ENCODE measurements at regions not wholly inside any gene's neighbourhood (a gene's known extent, or its start where the extent isn't known, plus 50 kb on each side); places are given as distances from the start of the nearest gene placed in this dataset.

DNA sequence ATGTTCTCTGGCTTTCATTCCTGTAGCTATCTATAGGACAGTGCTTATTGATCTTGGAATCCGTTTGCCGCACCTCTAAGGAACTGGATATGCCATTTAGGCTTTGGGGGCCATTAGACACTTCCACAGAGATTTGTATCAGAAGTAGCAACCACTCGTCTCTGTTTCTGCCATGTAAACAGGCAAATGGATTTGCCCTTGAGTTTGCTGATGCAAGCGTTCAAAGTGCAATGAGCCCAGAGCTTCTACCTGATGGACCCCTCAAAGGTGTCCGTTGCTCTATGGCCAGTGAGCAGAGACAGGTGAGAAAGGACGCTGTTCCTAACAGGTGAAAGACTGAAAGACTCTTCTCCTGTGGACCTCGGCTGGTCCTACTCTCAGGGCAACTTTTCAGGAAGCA is 302.9 kb downstream of the ZNF536 start:
- H3F3A ChIP-seq (replicated peaks; ENCODE audit: low read depth) = no peaks in the 10 kb centered on the region
- H4K20me1 ChIP-seq (replicated peaks; ENCODE audit: insufficient read depth) = no peaks in the 10 kb centered on the region
- no peak overlapping the region for H2AFZ ChIP-seq
- H3K4me2 ChIP-seq = no peak overlapping the region
- H3K4me1 ChIP-seq (ENCODE audit: insufficient read depth) = no peaks in the 10 kb centered on the region
- TF ChIP-seq EZH2phosphoT487 (IDR thresholded peaks at IDR 0.05; ENCODE audit: unreplicated experiment) = no peak
- TF ChIP-seq, protein P1, sequence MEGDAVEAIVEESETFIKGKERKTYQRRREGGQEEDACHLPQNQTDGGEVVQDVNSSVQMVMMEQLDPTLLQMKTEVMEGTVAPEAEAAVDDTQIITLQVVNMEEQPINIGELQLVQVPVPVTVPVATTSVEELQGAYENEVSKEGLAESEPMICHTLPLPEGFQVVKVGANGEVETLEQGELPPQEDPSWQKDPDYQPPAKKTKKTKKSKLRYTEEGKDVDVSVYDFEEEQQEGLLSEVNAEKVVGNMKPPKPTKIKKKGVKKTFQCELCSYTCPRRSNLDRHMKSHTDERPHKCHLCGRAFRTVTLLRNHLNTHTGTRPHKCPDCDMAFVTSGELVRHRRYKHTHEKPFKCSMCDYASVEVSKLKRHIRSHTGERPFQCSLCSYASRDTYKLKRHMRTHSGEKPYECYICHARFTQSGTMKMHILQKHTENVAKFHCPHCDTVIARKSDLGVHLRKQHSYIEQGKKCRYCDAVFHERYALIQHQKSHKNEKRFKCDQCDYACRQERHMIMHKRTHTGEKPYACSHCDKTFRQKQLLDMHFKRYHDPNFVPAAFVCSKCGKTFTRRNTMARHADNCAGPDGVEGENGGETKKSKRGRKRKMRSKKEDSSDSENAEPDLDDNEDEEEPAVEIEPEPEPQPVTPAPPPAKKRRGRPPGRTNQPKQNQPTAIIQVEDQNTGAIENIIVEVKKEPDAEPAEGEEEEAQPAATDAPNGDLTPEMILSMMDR (conservative IDR thresholded peaks at IDR 0.05; ENCODE audit: low read depth in 2 of 2) = no peak
- TF ChIP-seq, protein P2, sequence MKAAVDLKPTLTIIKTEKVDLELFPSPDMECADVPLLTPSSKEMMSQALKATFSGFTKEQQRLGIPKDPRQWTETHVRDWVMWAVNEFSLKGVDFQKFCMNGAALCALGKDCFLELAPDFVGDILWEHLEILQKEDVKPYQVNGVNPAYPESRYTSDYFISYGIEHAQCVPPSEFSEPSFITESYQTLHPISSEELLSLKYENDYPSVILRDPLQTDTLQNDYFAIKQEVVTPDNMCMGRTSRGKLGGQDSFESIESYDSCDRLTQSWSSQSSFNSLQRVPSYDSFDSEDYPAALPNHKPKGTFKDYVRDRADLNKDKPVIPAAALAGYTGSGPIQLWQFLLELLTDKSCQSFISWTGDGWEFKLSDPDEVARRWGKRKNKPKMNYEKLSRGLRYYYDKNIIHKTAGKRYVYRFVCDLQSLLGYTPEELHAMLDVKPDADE (IDR thresholded peaks at IDR 0.05) = no peak
- no peaks in the 10 kb centered on the region for H3K4me1 Mint-ChIP-seq
- H3K4me3 ChIP-seq = no peak overlapping the region
- H3K79me2 ChIP-seq (replicated peaks; ENCODE audit: insufficient read depth) = no peaks in the 10 kb centered on the region
- H3K36me3 Mint-ChIP-seq (ENCODE audit: low read depth) = no peaks in the 10 kb centered on the region
- no peak overlapping the region for H3K4me3 Mint-ChIP-seq
- DNase-seq (ENCODE audit: low spot score) = no peak
- ATAC-seq = no peak
- H3K9me2 ChIP-seq (ENCODE audit: insufficient read depth) = no peaks in the 10 kb centered on the region
- H3K27ac Mint-ChIP-seq = no peak overlapping the region
- peaks cover 4% of the 10 kb centered on the region for H3K27me3 Mint-ChIP-seq (ENCODE audit: insufficient read depth, low read depth, poor library complexity)
- no peaks in the 10 kb centered on the region for H3K36me3 ChIP-seq (ENCODE audit: insufficient read depth)
- H3K9me3 Mint-ChIP-seq = no peaks in the 10 kb centered on the region
- no peak overlapping the region for H3K27ac ChIP-seq (ENCODE audit: low read depth)
- H3K27me3 ChIP-seq (ENCODE audit: insufficient read depth) = no peaks in the 10 kb centered on the region

DNA sequence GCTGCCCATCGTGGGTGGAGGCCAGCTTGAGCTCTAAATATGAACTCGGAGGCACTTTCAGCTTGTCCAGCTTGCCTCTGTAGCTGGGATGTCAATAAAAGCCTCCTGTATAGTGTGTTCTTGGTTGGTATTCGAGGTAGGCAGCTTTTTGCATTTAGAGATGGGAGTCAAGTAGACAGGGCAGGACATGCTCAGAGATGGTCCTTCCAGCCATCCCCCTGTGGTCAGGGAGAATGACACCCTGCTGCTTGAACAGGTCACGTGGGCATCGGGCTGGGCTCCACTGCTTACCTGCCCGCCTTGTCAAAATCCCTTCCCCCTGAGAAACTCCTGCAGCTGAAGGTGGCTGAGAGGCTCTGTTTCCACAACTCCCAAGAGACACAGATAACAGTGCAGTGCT is 302.5 kb downstream of the ZNF536 start:
- no peak overlapping the region for H3K4me2 ChIP-seq
- Mint-ChIP-seq H3K27ac (no peak overlapping the region), H3K36me3 (ENCODE audit: low read depth) (no peaks in the 10 kb centered on the region), H3K9me3 (no peaks in the 10 kb centered on the region), H3K4me1 (peaks cover 1% of the 10 kb centered on the region), H3K27me3 (ENCODE audit: insufficient read depth, low read depth, poor library complexity) (peaks cover 5% of the 10 kb centered on the region), H3K4me3 (no peak overlapping the region)
- no peaks in the 10 kb centered on the region for H3K36me3 ChIP-seq (ENCODE audit: insufficient read depth)
- no peaks in the 10 kb centered on the region for H3K79me2 ChIP-seq (replicated peaks; ENCODE audit: insufficient read depth)
- no peaks in the 10 kb centered on the region for H3F3A ChIP-seq (replicated peaks; ENCODE audit: low read depth)
- H3K4me1 ChIP-seq (ENCODE audit: insufficient read depth) = no peaks in the 10 kb centered on the region
- no peak for ATAC-seq
- no peaks in the 10 kb centered on the region for H3K9me2 ChIP-seq (ENCODE audit: insufficient read depth)
- no peak overlapping the region for H2AFZ ChIP-seq
- H3K27me3 ChIP-seq (ENCODE audit: insufficient read depth) = no peaks in the 10 kb centered on the region
- H4K20me1 ChIP-seq (replicated peaks; ENCODE audit: insufficient read depth) = no peaks in the 10 kb centered on the region
- no peak overlapping the region for H3K27ac ChIP-seq (ENCODE audit: low read depth)
- no peak overlapping the region for H3K4me3 ChIP-seq
- no peak for DNase-seq (ENCODE audit: low spot score)
- TF ChIP-seq, protein P3, sequence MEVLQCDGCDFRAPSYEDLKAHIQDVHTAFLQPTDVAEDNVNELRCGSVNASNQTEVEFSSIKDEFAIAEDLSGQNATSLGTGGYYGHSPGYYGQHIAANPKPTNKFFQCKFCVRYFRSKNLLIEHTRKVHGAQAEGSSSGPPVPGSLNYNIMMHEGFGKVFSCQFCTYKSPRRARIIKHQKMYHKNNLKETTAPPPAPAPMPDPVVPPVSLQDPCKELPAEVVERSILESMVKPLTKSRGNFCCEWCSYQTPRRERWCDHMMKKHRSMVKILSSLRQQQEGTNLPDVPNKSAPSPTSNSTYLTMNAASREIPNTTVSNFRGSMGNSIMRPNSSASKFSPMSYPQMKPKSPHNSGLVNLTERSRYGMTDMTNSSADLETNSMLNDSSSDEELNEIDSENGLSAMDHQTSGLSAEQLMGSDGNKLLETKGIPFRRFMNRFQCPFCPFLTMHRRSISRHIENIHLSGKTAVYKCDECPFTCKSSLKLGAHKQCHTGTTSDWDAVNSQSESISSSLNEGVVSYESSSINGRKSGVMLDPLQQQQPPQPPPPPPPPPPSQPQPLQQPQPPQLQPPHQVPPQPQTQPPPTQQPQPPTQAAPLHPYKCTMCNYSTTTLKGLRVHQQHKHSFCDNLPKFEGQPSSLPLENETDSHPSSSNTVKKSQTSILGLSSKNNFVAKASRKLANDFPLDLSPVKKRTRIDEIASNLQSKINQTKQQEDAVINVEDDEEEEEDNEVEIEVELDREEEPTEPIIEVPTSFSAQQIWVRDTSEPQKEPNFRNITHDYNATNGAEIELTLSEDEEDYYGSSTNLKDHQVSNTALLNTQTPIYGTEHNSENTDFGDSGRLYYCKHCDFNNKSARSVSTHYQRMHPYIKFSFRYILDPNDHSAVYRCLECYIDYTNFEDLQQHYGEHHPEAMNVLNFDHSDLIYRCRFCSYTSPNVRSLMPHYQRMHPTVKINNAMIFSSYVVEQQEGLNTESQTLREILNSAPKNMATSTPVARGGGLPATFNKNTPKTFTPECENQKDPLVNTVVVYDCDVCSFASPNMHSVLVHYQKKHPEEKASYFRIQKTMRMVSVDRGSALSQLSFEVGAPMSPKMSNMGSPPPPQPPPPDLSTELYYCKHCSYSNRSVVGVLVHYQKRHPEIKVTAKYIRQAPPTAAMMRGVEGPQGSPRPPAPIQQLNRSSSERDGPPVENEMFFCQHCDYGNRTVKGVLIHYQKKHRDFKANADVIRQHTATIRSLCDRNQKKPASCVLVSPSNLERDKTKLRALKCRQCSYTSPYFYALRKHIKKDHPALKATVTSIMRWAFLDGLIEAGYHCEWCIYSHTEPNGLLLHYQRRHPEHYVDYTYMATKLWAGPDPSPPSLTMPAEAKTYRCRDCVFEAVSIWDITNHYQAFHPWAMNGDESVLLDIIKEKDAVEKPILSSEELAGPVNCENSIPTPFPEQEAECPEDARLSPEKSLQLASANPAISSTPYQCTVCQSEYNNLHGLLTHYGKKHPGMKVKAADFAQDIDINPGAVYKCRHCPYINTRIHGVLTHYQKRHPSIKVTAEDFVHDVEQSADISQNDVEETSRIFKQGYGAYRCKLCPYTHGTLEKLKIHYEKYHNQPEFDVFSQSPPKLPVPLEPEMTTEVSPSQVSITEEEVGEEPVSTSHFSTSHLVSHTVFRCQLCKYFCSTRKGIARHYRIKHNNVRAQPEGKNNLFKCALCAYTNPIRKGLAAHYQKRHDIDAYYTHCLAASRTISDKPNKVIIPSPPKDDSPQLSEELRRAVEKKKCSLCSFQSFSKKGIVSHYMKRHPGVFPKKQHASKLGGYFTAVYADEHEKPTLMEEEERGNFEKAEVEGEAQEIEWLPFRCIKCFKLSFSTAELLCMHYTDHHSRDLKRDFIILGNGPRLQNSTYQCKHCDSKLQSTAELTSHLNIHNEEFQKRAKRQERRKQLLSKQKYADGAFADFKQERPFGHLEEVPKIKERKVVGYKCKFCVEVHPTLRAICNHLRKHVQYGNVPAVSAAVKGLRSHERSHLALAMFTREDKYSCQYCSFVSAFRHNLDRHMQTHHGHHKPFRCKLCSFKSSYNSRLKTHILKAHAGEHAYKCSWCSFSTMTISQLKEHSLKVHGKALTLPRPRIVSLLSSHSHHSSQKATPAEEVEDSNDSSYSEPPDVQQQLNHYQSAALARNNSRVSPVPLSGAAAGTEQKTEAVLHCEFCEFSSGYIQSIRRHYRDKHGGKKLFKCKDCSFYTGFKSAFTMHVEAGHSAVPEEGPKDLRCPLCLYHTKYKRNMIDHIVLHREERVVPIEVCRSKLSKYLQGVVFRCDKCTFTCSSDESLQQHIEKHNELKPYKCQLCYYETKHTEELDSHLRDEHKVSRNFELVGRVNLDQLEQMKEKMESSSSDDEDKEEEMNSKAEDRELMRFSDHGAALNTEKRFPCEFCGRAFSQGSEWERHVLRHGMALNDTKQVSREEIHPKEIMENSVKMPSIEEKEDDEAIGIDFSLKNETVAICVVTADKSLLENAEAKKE (CRISPR knock-in tag; IDR thresholded peaks at IDR 0.05) = no peak
- TF ChIP-seq EZH2phosphoT487 (IDR thresholded peaks at IDR 0.05; ENCODE audit: unreplicated experiment) = no peak
- TF ChIP-seq, protein P1 (conservative IDR thresholded peaks at IDR 0.05; ENCODE audit: low read depth in 2 of 2) = no peak
- TF ChIP-seq ZNF114 (CRISPR knock-in tag; IDR thresholded peaks at IDR 0.05) = no peak
- TF ChIP-seq, protein P2 (IDR thresholded peaks at IDR 0.05) = no peak
- TF ChIP-seq STAT1 (IDR thresholded peaks at IDR 0.05; ENCODE audit: unreplicated experiment) = no peak
- TF ChIP-seq POLR2AphosphoS5 (IDR thresholded peaks at IDR 0.05; ENCODE audit: low read depth) = no peak
- TF ChIP-seq ZNF331 (CRISPR knock-in tag; IDR thresholded peaks at IDR 0.05; ENCODE audit: low read depth) = no peak
